Naive thymus-derived CD4-positive, alpha-beta T cell (primary cell): ENCODE measurements at regions not wholly inside any gene's neighbourhood (a gene's known extent, or its start where the extent isn't known, plus 50 kb on each side); places are given as distances from the start of the nearest gene placed in this dataset.

Source experiments
- ATAC-seq: fragments of 150-1000 bp; cut with Tn5 transposase; 2 replicates; pipeline ENCODE4 v1.10.0; 2021; ENCODE audit warnings: mild to moderate bottlenecking, moderate library complexity
- CTCF ChIA-PET: fragments of 350-600 bp; sonication (Branson Sonifier 250); formaldehyde crosslinking; loops from one replicate; lab custom pipeline; 2021; ENCODE audit warnings: antibody characterized with exemption; lab: Charles Lee
- POLR2A ChIA-PET: fragments of 350-600 bp; sonication (Branson Sonifier 250); formaldehyde crosslinking; loops from one replicate; lab custom pipeline; 2021; ENCODE audit warnings: antibody characterized with exemption, inconsistent platforms; lab: Charles Lee
- DNase-seq, 9 donors: peaks; one replicate each; pipeline versions ENCODE4 v3.0.0 to v3.0.0-alpha.2; 2020 to 2022; ENCODE audit warnings: mixed read lengths in 1 of 9
- H3K27ac ChIP-seq: one replicate; pipeline ENCODE4 v1.7.0; 2013; ENCODE audit warnings: mild to moderate bottlenecking, low read depth, low read length, moderate library complexity
- H3K27me3 ChIP-seq, 2 donors: one replicate each; pipeline ENCODE4 v1.7.0; 2013; ENCODE audit warnings: low read length in 2 of 2, mild to moderate bottlenecking in 2 of 2, moderate library complexity in 2 of 2; ENCODE audit not compliant: control insufficient read depth in 2 of 2, insufficient read depth in 2 of 2
- H3K36me3 ChIP-seq, 3 experiments: 1 replicate in 2 of 3; 2 replicates in 1 of 3; pipeline ENCODE4 v1.7.0; 2013; ENCODE audit warnings: low read length in 3 of 3, mild to moderate bottlenecking in 3 of 3, moderate library complexity in 1 of 3; ENCODE audit not compliant: insufficient read depth in 3 of 3, control insufficient read depth in 2 of 3
- H3K4me1 ChIP-seq, 2 donors: one replicate each; pipeline ENCODE4 v1.7.0; 2013; ENCODE audit warnings: low read length in 2 of 2, mild to moderate bottlenecking in 2 of 2, moderate library complexity in 1 of 2; ENCODE audit not compliant: control insufficient read depth in 2 of 2, insufficient read depth in 2 of 2
- H3K4me3 ChIP-seq: 2 replicates; pipeline ENCODE4 v1.7.0; 2013; ENCODE audit warnings: mild to moderate bottlenecking, low read length
- H3K9me3 ChIP-seq, 3 experiments: 1 replicate in 2 of 3; 2 replicates in 1 of 3; pipeline ENCODE4 v1.7.0; 2013; ENCODE audit warnings: low read length in 3 of 3; ENCODE audit not compliant: control insufficient read depth in 2 of 3
- H3K27ac Mint-ChIP-seq, 9 donors: one replicate each; pipeline ENCODE4 v1.8.0; 2020 to 2022; ENCODE audit warnings: mixed read lengths in 9 of 9, mild to moderate bottlenecking in 8 of 9, moderate library complexity in 5 of 9, inconsistent platforms in 2 of 9
- H3K27me3 Mint-ChIP-seq, 5 donors: one replicate each; pipeline ENCODE4 v1.8.0; 2021 to 2022; ENCODE audit warnings: mixed read lengths in 5 of 5, mild to moderate bottlenecking in 1 of 5
- H3K36me3 Mint-ChIP-seq, 5 donors: one replicate each; pipeline ENCODE4 v1.8.0; 2020 to 2022; ENCODE audit warnings: mixed read lengths in 5 of 5, mild to moderate bottlenecking in 3 of 5, inconsistent platforms in 1 of 5
- H3K4me1 Mint-ChIP-seq, 7 donors: one replicate each; pipeline ENCODE4 v1.8.0; 2020 to 2022; ENCODE audit warnings: mixed read lengths in 7 of 7, mild to moderate bottlenecking in 3 of 7, inconsistent platforms in 1 of 7
- H3K4me3 Mint-ChIP-seq, 10 donors: one replicate each; pipeline ENCODE4 v1.8.0; 2020 to 2022; ENCODE audit warnings: mild to moderate bottlenecking in 10 of 10, mixed read lengths in 10 of 10, moderate library complexity in 6 of 10, inconsistent platforms in 2 of 10
- H3K9me3 Mint-ChIP-seq, 11 donors: one replicate each; pipeline ENCODE4 v1.8.0; 2020 to 2022; ENCODE audit warnings: mixed read lengths in 11 of 11, mild to moderate bottlenecking in 4 of 11, inconsistent platforms in 1 of 11, moderate library complexity in 1 of 11
- intact Hi-C, 2 donors: fragments of 100-400 bp; cut with micrococcal nuclease; formaldehyde crosslinking; loops; one replicate each; pipeline ENCODE4 v1.15.1; 2023

GRCh38 chr4:79013756-79014155, 74.5 kb upstream of the PAQR3 start:
- H3K4me3 Mint-ChIP-seq = no peak overlapping the region
- CTCF ChIA-PET = no interaction called here
- H3K36me3 Mint-ChIP-seq = no peaks in the 10 kb centered on the region
- ATAC-seq = no peak
- H3K27ac Mint-ChIP-seq = no peak overlapping the region
- Histone ChIP-seq H3K4me1 (no peaks in the 10 kb centered on the region), H3K27me3 (no peaks in the 10 kb centered on the region), H3K9me3 (no peaks in the 10 kb centered on the region), H3K27ac (no peak overlapping the region), H3K36me3 (no peaks in the 10 kb centered on the region), H3K4me3 (no peak overlapping the region)
- intact Hi-C loops = no loop called here
- H3K9me3 Mint-ChIP-seq = peaks cover 0 to 4% (median 0%) of the 10 kb centered on the region in 11 donors
- DNase-seq = no peak
- H3K4me1 Mint-ChIP-seq = no peaks in the 10 kb centered on the region
- peaks cover 5 to 21% (median 18%) of the 10 kb centered on the region in 5 donors for H3K27me3 Mint-ChIP-seq
- POLR2A ChIA-PET = no interaction called here

- no peaks in the 10 kb centered on the region for H3K4me1 ChIP-seq
- CTCF ChIA-PET = no interaction called here
- no peak for ATAC-seq
- Mint-ChIP-seq H3K9me3 (no peaks in the 10 kb centered on the region), H3K27ac (no peak overlapping the region), H3K4me1 (no peaks in the 10 kb centered on the region), H3K27me3 (peaks cover under 1 to 15% (median 11%) of the 10 kb centered on the region in 5 donors), H3K4me3 (no peak overlapping the region), H3K36me3 (no peaks in the 10 kb centered on the region)
- H3K9me3 ChIP-seq = no peaks in the 10 kb centered on the region
- no peak for DNase-seq
- H3K4me3 ChIP-seq = no peak overlapping the region
- no peaks in the 10 kb centered on the region for H3K36me3 ChIP-seq
- POLR2A ChIA-PET = no interaction called here
- H3K27ac ChIP-seq = no peak overlapping the region
- no peaks in the 10 kb centered on the region for H3K27me3 ChIP-seq
- intact Hi-C loops = no loop called here
These were observed 51.9 kb upstream of the PAQR3 start for GRCh38 chr4:78990938-78991810.

GRCh38 chr4:78989697-78990270, 50.5 kb upstream of the PAQR3 start:
- no peak overlapping the region for H3K27ac ChIP-seq
- H3K9me3 ChIP-seq = no peaks in the 10 kb centered on the region
- H3K27me3 ChIP-seq = no peaks in the 10 kb centered on the region
- Mint-ChIP-seq H3K4me3 (no peak overlapping the region), H3K27me3 (peaks cover 8 to 24% (median 16%) of the 10 kb centered on the region in 5 donors), H3K36me3 (no peaks in the 10 kb centered on the region), H3K4me1 (no peaks in the 10 kb centered on the region), H3K9me3 (no peaks in the 10 kb centered on the region), H3K27ac (no peak overlapping the region)
- no peaks in the 10 kb centered on the region for H3K4me1 ChIP-seq
- intact Hi-C loops = no loop called here
- ChIA-PET POLR2A (no interaction called here), CTCF (no interaction called here)
- ATAC-seq (no peak), DNase-seq (no peak)
- H3K4me3 ChIP-seq = no peak overlapping the region
- no peaks in the 10 kb centered on the region for H3K36me3 ChIP-seq
